RPMI7951 (cell line): ENCODE measurements at regions not wholly inside any gene's neighbourhood (a gene's known extent, or its start where the extent isn't known, plus 50 kb on each side); places are given as distances from the start of the nearest gene placed in this dataset.

ENCODE experiments used
- DNase-seq: peaks from one replicate; pipeline ENCODE4 v3.0.0-alpha.2; 2012; ENCODE audit warnings: low read depth

DNA sequence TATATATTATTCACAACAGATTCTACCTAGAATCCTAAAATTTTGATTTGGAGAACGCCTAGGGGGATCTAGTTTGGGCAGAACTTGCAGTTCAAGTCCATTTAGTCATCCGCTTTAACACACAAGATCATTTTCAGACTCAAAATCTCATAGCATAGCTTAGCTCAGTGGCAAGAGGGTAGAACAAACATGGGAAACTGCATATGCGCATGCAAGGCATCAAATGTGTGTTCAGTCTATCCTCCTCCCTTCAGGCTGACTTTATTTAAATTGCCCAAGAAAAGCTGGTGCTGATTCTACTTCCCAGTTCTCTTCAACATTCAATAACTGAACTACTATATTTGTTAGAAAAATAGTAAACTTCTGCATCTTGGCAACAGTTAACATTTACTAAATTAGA is 79.6 kb upstream of the NRXN1 start:
- no peak for DNase-seq

DNA sequence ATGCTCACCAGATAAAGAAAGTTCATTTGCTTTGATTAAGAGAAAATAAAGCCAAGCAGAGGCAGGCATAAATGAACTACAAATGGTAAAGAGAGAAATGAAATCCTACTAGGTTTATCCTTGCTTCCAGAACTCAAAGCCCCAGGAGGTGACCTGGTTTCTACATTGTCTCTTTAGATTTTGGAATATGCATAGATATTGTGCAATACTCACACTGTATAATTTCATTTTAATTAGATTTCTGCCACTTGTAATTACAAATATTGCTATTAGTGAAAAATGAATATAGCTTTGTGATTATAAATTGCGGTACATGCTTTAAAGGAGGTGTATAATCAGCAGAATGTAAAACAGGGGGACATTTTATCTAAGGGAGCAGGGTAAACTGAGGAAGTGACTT is 76.9 kb upstream of the NRXN1 start:
- DNase-seq = no peak

DNA sequence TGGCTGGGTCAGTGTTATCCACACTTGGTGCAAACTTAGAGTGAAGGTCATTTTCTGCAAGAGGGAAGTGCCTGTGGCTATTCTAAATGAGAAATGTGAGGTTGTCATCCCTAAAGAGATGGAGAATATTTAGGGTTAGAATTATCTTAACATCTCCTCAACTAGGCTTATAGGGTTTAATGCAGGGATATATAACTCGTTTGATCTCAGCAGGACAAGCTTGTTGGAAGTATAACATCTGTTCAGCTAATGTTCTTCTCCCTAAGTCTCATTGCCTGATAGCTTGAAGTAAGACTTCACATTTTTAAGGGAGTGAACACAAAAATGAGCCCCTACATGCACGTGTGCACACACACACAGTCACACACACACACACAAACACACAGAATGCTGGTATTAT is 75.9 kb upstream of the NRXN1 start:
- no peak for DNase-seq

DNA sequence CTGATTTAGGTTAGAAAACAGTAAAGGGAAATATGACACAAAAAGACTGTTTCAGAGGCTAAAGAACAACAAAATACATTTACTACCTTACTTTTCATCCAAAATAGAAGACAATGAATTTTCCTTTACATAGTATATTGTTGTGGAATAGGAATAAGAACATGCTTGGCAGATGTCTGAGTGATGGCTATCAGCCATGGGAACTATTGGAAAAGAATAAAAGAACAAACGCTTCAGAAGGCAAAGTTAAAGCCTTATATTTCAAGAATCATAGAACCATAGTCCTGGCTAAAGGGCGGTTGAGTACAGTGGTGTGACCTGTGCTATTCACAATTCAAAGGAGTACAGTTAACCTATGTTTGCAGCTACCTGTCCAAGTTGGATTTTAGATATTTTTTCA is 73.9 kb upstream of the NRXN1 start:
- DNase-seq = no peak

DNA sequence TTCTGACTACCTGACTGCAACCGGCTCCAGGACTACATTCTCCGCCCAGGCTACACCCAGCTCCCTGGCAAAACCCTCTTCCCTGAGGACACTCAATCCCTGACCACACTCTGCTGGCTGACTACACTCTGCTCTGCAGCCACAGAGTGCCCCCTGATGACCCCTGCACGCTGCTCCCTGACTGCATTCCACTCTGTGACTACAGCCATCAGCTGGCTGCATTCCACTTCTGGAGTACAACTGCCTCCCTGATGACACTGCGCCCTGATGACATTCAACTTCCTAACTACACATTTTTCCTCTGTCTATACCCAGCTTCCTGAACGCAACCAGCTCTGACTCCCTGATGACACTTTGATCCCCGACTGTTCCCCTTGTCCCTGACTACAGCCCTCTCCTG is 71.3 kb upstream of the NRXN1 start:
- peak; percentile 5 for DNase-seq

DNA sequence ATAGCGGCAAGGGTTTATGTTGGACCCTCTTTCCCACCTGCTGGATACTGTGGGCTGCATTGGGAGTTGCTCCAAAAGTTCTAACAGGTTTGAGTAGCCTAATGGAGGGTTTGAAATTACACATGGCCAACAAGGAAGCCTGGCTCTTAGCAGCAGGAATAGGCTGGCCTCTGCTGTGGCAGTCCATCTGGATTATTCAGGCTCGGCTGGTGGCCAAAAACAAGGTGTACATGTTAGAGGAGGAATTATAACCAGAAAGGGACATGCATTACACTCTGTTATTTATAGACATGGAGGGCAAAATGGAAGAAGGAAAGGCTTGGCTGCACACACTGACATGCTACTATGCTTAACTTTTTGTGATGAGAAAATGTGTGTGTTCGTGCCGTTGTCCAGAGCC is 61.1 kb upstream of the NRXN1 start:
- no peak for DNase-seq

DNA sequence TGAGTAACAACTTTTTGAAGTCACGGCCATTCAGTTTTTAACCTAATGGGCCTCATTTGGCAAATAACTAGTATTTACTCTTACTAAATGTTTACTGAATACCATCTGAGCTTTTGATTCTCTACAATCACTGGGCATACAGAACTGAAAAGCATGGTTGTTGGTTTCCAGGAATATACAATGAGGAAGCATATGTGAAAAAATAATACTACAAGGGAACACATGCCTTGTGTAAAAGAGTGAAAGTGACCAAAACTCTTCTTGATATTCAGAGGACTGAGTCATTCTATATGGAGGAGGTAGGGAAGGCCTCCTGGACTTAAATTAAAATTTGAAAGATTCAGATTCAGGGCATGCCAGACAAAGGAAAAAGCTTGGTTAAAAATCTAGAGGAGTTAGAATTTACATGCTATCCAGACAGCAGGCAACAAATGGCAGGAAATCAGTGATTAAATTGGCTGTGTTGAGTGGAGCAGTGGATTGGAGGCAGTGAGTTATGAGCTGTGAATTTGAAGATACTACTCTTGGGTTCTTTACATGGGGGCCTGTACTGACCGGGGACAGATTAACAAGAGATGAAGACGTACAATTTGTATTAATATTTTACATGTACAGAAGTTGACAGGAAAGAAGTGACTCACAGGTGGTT is 53.6 kb upstream of the NRXN1 start:
- no peak for DNase-seq

DNA sequence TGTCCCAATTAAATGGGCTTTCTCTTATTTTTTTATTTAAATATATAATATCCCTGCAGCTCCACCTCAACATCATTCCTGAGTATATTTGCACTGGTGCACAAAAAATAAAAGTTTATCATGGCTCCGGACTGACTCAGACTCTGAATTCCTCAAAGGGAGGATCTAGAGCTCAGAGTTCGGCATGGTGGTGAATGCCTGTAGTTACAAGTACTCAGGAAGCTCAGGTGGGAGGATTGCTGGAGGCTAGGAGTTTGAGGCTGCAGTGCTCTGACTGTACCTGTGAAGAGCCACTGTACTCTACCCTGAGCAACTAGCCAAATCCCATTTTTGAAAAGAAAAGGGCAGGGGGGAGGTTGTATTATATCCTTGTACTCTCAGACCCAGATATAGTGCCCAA is 52.8 kb upstream of the NRXN1 start:
- no peak for DNase-seq
